ENCODE measurements at regions not wholly inside any gene's neighbourhood (a gene's known extent, or its start where the extent isn't known, plus 50 kb on each side); places are given as distances from the start of the nearest gene placed in this dataset.

DNA sequence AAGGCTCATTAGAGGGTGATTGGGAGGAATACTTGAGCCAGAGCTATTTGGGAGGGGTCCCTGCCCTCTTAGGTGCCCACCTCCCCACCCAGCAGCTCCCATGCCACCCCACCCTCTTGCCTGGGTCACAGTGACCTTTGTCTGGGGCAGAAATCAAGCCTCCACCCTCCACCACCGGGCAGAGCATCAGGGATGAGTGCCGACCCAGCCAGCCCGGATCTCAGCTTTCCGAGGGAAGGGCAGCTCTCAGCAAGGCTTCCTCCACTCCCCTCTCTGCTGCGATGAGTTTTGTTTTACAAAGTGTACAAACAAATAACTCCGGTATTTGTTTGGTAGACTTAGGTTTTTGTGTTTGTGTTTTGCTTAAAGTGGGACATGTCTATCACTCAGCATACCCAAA, 136.7 kb upstream of the CST7 start:
- peaks cover 0 to 18% (median 16%) of the 10 kb centered on the region in 5 donors for H3K27me3 Mint-ChIP-seq
- POLR2A ChIA-PET = no interaction called here
- no peak overlapping the region for H3K27ac Mint-ChIP-seq
- ATAC-seq (no peak), DNase-seq (no peak)
- H3K36me3 Mint-ChIP-seq = no peaks in the 10 kb centered on the region
- peaks cover 0 to 3% (median 0%) of the 10 kb centered on the region in 9 donors for H3K9me3 Mint-ChIP-seq
- no peak overlapping the region for H3K4me3 Mint-ChIP-seq
- H3K4me1 Mint-ChIP-seq = peaks cover 2 to 13% (median 9%) of the 10 kb centered on the region in 4 donors

DNA sequence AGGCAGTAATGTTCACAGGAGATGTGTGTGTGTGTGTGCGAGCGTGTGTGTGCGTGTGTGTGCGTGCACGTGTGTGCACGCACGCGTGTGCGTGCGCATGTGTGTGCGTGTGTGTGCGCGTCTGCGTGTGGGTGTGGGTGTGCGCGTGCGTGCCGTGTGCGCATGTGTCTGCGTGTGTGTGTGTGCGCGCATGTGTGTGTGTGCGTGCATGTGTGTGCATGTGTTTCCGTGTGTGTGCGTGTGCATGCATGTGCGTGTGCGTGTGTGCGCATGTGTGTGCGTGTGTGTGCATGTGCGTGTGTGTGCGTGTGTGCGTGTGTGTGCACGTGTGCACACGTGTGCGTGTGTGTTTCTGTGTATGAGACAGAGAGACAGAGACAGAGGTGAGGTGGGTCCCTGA, 136.0 kb upstream of the CST7 start:
- H3K9me3 Mint-ChIP-seq = peaks cover 0 to 3% (median 0%) of the 10 kb centered on the region in 9 donors
- ATAC-seq = no peak

DNA sequence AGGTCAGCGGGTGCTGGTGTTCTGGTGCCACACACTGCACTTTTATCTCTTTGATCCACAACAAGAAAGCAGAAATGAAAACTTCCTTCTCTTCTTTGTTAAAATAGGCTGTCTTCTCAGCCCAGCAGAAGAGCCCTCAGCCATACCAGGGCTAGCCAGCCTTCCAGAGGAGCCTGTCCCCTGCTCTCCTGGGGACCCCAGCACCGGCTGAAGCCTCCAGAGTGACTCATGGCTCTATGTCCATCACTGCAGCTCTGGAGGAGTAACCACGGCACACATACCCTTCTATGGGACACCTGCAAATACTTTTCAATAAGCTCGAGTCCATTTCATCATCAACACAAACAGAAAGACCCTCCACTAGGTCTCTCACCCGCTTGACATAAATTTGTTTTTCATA, 135.6 kb upstream of the CST7 start:
- Mint-ChIP-seq H3K27ac (peak overlapping the region in 1 of 10 donors; percentile 48), H3K4me1 (peaks cover 2 to 13% (median 6%) of the 10 kb centered on the region in 4 donors), H3K27me3 (peaks cover 0 to 14% (median 13%) of the 10 kb centered on the region in 5 donors), H3K4me3 (no peak overlapping the region), H3K9me3 (peaks cover 0 to 2% (median 0%) of the 10 kb centered on the region in 9 donors), H3K36me3 (no peaks in the 10 kb centered on the region)
- POLR2A ChIA-PET = no interaction called here
- DNase-seq (no peak), ATAC-seq (no peak)

More for the DNA sequence above, 136.0 kb upstream of the CST7 start:
- Mint-ChIP-seq H3K36me3 (no peaks in the 10 kb centered on the region), H3K4me3 (no peak overlapping the region), H3K4me1 (peaks cover 2 to 13% (median 9%) of the 10 kb centered on the region in 4 donors), H3K27ac (no peak overlapping the region), H3K27me3 (peaks cover 0 to 17% (median 16%) of the 10 kb centered on the region in 5 donors)
- POLR2A ChIA-PET = no interaction called here
- DNase-seq = no peak

DNA sequence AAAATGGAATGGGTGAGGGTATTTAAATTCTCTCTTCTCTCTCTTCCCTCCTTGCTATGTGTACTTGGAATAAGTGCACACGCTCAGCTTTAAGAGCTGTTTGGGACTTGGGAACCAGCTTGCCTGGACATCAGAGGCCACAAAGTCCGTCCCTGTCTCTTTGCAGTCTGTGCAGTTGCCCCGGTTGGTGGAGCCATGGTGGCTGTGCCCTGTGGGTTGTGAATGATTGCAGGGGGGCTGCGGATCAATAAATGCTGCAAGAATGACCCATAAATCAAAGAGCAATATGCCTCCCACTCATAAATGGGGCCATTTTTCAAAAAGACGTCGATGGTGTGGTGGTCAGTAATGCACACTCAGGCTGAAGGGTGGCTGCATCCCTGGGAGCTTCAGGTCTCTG, 135.1 kb upstream of the CST7 start:
- POLR2A ChIA-PET = no interaction called here
- Mint-ChIP-seq H3K27ac (peak overlapping the region in 1 of 10 donors; percentile 48), H3K9me3 (peaks cover 0 to 2% (median 0%) of the 10 kb centered on the region in 9 donors), H3K4me1 (peaks cover 0 to 9% (median 2%) of the 10 kb centered on the region in 4 donors), H3K36me3 (no peaks in the 10 kb centered on the region), H3K4me3 (no peak overlapping the region), H3K27me3 (peaks cover 0 to 10% (median 9%) of the 10 kb centered on the region in 5 donors)
- ATAC-seq = no peak
- no peak for DNase-seq

DNA sequence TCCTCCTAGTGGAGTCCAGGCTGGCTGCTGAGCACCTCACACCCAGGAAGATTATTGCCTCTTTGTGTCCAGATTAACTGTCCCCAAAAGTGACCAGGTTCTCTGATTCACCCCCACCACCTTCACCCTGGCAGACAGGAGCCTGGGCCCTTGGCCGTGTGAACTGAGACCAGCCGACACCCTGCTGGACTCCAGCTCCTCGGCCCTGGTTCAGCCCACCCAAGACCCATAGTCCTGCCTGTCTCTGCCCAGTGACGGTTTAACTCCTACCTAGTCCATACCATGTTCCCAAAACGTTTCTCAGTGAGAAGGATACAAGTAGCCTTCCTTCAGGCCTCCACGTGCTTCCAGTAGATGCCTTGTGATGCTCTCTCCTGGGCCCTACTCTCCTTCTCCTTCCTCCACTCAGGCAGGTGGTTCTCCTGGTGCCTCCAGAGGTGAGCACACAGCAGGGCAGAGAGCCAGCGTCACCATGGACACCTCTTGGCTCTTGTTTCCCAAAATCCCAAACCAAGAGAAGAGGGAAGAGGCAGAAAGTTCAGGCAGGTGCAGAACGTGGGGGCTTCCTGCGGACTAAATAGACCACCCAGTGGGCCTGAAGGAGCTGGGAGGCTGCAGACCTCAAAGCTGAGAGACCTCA, 134.4 kb upstream of the CST7 start:
- DNase-seq (no peak), ATAC-seq (no peak)
- H3K4me1 Mint-ChIP-seq = peaks cover 0 to 9% (median 0%) of the 10 kb centered on the region in 4 donors
- H3K4me3 Mint-ChIP-seq = no peak overlapping the region
- no peaks in the 10 kb centered on the region for H3K36me3 Mint-ChIP-seq
- peaks cover 0 to 2% (median 0%) of the 10 kb centered on the region in 9 donors for H3K9me3 Mint-ChIP-seq
- POLR2A ChIA-PET = no interaction called here
- peaks cover 0 to 7% (median 1%) of the 10 kb centered on the region in 5 donors for H3K27me3 Mint-ChIP-seq
- H3K27ac Mint-ChIP-seq = peak overlapping the region in 1 of 10 donors; percentile 72

DNA sequence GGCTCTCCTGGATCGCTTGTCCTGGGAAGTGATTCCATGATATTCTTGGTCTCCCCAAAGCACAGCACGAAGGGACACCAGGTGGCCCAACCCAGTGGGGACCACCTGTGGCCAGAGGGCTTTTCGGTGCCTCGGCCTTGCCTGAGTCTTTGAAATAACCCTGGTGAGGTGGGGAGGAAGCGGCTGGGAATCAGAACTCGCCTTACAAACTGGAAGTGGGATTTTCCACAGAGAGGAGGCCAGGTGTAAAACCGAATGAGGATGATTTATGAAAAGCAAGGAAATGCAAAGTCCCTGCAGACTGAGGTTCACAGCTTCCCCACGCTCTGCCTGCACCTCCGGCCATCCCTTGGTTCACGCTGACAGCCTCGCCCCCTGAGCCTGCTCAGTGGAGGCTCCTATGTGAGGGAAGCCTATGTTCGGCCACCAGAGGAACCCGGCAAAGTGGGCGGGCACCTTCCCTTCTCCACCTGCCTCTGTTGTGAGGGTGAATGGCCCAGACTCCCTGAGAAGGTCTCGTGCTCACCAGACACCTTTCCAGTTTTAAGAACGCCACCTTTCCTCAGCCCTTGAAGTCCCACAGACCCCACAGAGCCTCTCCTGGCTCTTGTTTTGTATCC, 133.8 kb upstream of the CST7 start:
- POLR2A ChIA-PET = no interaction called here

DNA sequence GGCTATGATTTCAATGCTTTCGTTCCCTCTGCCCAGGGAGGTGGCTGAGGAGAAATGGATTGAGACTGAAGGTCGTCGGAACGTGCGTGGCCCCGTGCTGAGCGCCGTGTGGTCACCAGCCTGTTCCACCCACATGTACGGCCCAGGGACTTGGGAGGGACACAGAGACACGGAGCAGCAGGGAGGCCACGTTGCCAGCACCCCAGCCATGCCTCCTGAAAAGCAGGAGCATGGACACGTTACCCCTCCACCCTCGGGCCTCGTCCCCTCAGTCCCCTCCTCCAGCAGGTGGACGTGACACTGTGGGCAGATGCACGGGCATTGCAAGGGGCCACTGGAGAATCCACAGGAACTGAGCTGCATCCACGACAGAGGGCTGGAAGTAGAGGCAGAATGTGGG, 133.1 kb upstream of the CST7 start:
- no peak overlapping the region for H3K4me3 Mint-ChIP-seq
- no peak for DNase-seq
- peaks cover 0 to 2% (median 0%) of the 10 kb centered on the region in 9 donors for H3K9me3 Mint-ChIP-seq
- H3K27me3 Mint-ChIP-seq = peaks cover 0 to 4% (median 0%) of the 10 kb centered on the region in 5 donors
- peaks cover 0 to 9% (median 0%) of the 10 kb centered on the region in 4 donors for H3K4me1 Mint-ChIP-seq
- POLR2A ChIA-PET = no interaction called here
- H3K36me3 Mint-ChIP-seq = no peaks in the 10 kb centered on the region
- ATAC-seq = no peak
- H3K27ac Mint-ChIP-seq = peak overlapping the region in 1 of 10 donors; percentile 72

More for the DNA sequence above, 133.8 kb upstream of the CST7 start:
- no peak for ATAC-seq
- H3K4me3 Mint-ChIP-seq = no peak overlapping the region
- H3K27me3 Mint-ChIP-seq = peaks cover 0 to 4% (median 0%) of the 10 kb centered on the region in 5 donors
- H3K27ac Mint-ChIP-seq = peak overlapping the region in 1 of 10 donors; percentile 72
- H3K9me3 Mint-ChIP-seq = peaks cover 0 to 2% (median 0%) of the 10 kb centered on the region in 9 donors
- peaks cover 0 to 9% (median 0%) of the 10 kb centered on the region in 4 donors for H3K4me1 Mint-ChIP-seq
- DNase-seq = no peak
- no peaks in the 10 kb centered on the region for H3K36me3 Mint-ChIP-seq

DNA sequence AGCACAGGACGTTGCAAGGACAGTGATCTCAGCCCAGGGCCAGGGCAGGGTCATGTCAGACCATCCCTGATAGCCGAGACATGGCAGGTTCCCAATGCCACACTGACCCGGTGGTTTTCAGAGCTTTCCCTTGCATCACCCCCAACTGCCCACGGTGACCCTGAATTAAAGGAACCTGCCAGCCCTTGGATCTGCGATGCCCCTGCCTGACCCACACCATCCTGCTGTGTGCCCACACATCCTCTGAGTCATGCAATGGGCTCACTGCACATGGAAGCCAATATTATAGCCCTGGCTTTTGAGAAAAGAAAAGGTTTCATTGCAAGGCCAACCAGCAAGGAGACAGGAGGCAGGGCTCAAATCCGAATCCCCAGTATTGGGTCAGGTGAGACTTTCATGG, 132.6 kb upstream of the CST7 start:
- POLR2A ChIA-PET = no interaction called here
- peaks cover 0 to 9% (median 0%) of the 10 kb centered on the region in 4 donors for H3K4me1 Mint-ChIP-seq
- no peak overlapping the region for H3K27ac Mint-ChIP-seq
- no peaks in the 10 kb centered on the region for H3K36me3 Mint-ChIP-seq
- H3K27me3 Mint-ChIP-seq = peaks cover 0 to 4% (median 0%) of the 10 kb centered on the region in 5 donors
- H3K9me3 Mint-ChIP-seq = peaks cover 0 to 2% (median 0%) of the 10 kb centered on the region in 9 donors
- DNase-seq (no peak), ATAC-seq (no peak)
- no peak overlapping the region for H3K4me3 Mint-ChIP-seq

DNA sequence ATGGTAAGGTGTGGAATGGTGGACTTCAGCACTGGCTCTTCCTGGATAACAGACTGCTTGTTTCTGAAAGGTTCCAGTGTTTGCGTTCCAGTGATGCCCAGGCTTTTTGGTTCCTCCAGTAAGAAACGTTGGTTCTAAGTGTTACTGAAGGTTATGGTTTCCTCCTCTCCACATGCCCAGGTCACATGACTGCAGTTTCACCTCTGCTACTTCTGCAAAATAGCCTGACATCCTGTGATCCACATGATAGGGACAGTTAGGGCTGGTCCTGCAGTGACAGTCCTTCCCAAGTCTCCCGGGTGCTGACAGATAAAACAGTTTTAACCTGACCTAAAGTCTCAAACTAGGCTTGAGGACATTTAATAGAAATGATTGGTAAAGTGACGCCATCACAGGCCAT, 132.2 kb upstream of the CST7 start:
- DNase-seq (no peak), ATAC-seq (no peak)
- POLR2A ChIA-PET = no interaction called here
- Mint-ChIP-seq H3K9me3 (peaks cover 0 to 2% (median 0%) of the 10 kb centered on the region in 9 donors), H3K27ac (no peak overlapping the region), H3K4me1 (peaks cover 0 to 9% (median 0%) of the 10 kb centered on the region in 4 donors), H3K36me3 (no peaks in the 10 kb centered on the region), H3K4me3 (no peak overlapping the region), H3K27me3 (peaks cover 0 to 4% (median 0%) of the 10 kb centered on the region in 5 donors)

DNA sequence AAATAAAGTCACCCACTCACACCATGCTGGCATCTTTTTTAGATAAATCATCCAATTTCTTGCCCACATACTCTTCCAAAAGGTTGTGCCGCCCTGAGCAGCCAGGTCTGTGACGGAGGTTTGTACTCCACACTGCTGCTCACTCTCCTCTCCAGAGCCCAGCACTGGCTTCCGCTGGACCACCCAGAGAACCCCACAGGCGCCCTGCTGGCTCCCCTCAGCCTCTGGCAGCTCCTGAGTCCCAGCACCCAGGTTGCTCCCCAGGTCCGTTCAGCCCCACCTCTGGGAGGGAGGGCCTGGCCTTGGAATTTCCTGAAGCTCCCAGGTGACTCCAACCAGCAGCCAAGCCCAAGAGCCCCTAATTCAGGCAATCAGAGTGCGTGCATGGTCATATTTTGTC, 131.7 kb upstream of the CST7 start:
- H3K27me3 Mint-ChIP-seq = peaks cover 0 to 4% (median 0%) of the 10 kb centered on the region in 5 donors
- DNase-seq = no peak
- POLR2A ChIA-PET = no interaction called here
- H3K36me3 Mint-ChIP-seq = no peaks in the 10 kb centered on the region
- ATAC-seq = no peak
- H3K9me3 Mint-ChIP-seq = peaks cover 0 to 2% (median 0%) of the 10 kb centered on the region in 9 donors
- H3K4me3 Mint-ChIP-seq = no peak overlapping the region
- H3K27ac Mint-ChIP-seq = no peak overlapping the region
- peaks cover 0 to 9% (median 0%) of the 10 kb centered on the region in 4 donors for H3K4me1 Mint-ChIP-seq

DNA sequence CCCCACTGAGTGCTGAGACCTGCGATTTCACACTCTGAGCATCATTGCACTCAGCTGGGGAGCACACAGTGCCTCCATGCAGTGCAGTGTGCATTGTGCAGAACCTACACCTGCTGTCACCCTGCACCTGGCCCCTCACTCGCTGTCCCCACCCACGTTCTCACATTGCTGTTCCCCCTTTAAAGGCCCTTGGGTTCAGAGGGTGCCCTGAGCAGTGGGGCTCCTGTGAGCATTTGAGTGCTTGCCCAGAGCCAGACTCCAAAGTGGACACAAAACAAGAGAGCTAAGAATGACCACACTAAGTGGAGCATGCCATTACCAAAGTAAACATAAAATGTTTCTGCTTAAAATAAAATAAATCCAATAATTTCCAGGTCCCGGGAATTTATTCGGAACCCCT, 131.0 kb upstream of the CST7 start:
- ATAC-seq = no peak
- Mint-ChIP-seq H3K4me1 (peaks cover 0 to 9% (median 0%) of the 10 kb centered on the region in 4 donors), H3K4me3 (no peak overlapping the region), H3K36me3 (no peaks in the 10 kb centered on the region), H3K27ac (no peak overlapping the region), H3K9me3 (peaks cover 0 to 2% (median 0%) of the 10 kb centered on the region in 9 donors), H3K27me3 (peaks cover 0 to 4% (median 0%) of the 10 kb centered on the region in 5 donors)
- no peak for DNase-seq
- POLR2A ChIA-PET = no interaction called here

DNA sequence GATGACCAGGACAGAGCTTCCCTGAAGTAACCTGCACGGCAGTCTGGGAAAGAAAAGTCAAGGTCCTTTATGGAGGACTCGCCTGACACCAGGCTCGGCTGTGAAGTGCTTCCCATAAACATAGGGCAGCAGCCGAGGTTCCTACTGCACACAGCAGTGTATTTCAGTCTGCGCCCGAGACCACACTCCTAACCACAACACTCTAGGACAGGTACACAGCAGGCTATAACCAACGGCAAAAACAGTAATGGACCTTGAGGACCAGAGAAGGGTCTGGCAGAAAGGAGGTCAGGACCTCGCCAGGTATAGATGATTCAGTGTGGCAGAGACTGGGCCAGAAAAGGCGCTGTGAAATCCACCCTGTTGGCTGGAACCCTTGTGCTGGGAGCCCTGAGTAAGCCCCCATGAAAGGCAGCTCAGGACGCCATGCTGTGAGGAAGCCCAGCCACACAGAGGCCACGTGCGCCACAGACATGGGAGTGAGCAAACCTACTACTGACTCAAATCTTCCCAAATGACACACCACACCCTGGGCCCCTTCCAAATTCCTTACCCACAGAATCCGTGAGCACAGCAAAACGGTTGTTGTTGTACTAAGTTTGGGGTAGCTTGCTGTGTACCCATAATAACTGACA, 129.6 kb upstream of the CST7 start:
- POLR2A ChIA-PET = no interaction called here
- DNase-seq = no peak

DNA sequence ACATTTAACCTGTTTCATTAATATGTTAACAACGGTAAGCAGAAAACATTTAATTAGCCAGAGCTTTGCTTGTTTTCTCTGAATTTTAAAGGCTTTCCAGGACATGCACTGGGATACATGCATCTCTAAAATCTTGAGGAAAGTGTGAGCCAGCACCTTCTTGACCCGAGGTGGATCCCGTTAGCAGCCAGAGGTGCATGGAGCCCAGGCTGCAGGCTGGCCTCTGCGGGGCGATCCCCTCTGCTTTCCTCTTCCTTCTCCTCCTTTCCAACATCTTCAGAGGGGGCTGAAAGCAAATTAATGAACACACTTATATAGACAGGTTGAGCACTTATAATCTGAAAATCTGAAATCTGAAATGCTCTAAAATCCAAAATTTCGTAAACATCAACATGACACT, 128.7 kb upstream of the CST7 start:
- Mint-ChIP-seq H3K36me3 (no peaks in the 10 kb centered on the region), H3K27ac (no peak overlapping the region), H3K4me1 (peaks cover 0 to 9% (median 0%) of the 10 kb centered on the region in 4 donors), H3K9me3 (peaks cover 0 to 2% (median 0%) of the 10 kb centered on the region in 9 donors), H3K4me3 (no peak overlapping the region), H3K27me3 (peaks cover 0 to 4% (median 0%) of the 10 kb centered on the region in 5 donors)
- POLR2A ChIA-PET = no interaction called here
- ATAC-seq (no peak), DNase-seq (no peak)

More for the DNA sequence above, 129.6 kb upstream of the CST7 start:
- Mint-ChIP-seq H3K27ac (no peak overlapping the region), H3K4me3 (no peak overlapping the region), H3K9me3 (peaks cover 0 to 2% (median 0%) of the 10 kb centered on the region in 9 donors), H3K4me1 (peaks cover 0 to 9% (median 0%) of the 10 kb centered on the region in 4 donors), H3K27me3 (peaks cover 0 to 4% (median 0%) of the 10 kb centered on the region in 5 donors), H3K36me3 (no peaks in the 10 kb centered on the region)
- ATAC-seq = no peak

All from naive thymus-derived CD8-positive, alpha-beta T cell (primary cell).